GM18951 (cell line): ENCODE measurements at regions not wholly inside any gene's neighbourhood (a gene's known extent, or its start where the extent isn't known, plus 50 kb on each side); places are given as distances from the start of the nearest gene placed in this dataset.
"Not testable (repeated sequence)": the region's sequence is repeated elsewhere in the genome, so short reads cannot be mapped to it uniquely, and the experiment has no call there.

Source experiments
- POLR2A ChIP-seq: IDR thresholded peaks from 4 replicates; pipeline ENCODE4 v1.6.1; 2011; ENCODE audit warnings: mild to moderate bottlenecking; ENCODE audit not compliant: insufficient read length, insufficient read depth; ENCODE audit errors: extremely low read depth
- in situ Hi-C: fragments of 300-500 bp; cut with MboI; formaldehyde crosslinking; loops from one replicate; pipeline ENCODE4 v1.12.0; 2022; ENCODE audit warnings: low sequenced_read_pairs, mixed read lengths, inconsistent platforms; ENCODE audit not compliant: unreplicated experiment

DNA sequence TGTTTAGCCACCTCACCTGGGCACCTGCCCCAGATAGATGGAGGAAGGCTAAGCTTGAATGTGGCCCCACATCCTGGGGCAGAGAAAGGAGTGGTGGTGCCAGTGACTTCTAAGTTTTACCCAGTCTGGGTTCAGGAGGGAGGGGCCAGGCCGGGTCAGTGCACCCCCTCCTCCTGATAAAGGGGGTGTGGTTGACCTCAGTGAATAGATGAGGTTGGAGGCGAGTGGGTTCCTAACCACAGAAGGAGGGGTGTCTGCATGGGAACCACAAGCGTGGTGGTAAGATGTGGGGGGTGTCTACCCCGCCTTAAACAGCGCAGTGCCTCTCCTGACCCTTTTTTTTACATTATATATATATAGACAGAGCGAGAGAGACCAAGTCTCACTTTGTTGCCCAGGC lies 105.3 kb upstream of the KCTD7 start:
- in situ Hi-C loops: no loop called here
- TF ChIP-seq POLR2A: no peak

- no peak for TF ChIP-seq POLR2A
- in situ Hi-C loops: no loop called here
Observed at GRCh38 chr7:66524738-66525137, 103.9 kb upstream of the KCTD7 start.

DNA sequence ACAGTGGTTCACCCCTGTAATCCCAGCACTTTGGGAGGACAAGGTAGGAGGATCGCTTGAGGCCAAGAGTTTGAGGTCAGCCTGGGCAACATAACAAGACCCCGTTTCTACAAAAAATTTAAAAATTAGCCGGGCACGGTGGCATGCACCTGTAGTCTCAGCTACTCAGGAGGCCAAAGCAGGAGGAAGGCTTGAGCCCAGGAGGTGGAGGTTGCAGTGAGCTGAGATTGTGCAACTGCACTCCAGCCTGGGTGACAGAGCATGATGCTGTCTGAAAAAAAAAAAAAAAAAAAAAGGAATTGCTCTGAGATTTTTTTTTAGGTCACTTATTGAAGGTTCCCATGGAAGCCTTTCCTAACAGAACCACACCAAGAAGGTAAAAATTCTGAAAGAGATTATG lies 101.9 kb upstream of the KCTD7 start:
- in situ Hi-C loops: not testable (repeated sequence)

- no peak for TF ChIP-seq POLR2A
- in situ Hi-C loops: no loop called here
Observed at GRCh38 chr7:66528652-66529051, 100.0 kb upstream of the KCTD7 start.

DNA sequence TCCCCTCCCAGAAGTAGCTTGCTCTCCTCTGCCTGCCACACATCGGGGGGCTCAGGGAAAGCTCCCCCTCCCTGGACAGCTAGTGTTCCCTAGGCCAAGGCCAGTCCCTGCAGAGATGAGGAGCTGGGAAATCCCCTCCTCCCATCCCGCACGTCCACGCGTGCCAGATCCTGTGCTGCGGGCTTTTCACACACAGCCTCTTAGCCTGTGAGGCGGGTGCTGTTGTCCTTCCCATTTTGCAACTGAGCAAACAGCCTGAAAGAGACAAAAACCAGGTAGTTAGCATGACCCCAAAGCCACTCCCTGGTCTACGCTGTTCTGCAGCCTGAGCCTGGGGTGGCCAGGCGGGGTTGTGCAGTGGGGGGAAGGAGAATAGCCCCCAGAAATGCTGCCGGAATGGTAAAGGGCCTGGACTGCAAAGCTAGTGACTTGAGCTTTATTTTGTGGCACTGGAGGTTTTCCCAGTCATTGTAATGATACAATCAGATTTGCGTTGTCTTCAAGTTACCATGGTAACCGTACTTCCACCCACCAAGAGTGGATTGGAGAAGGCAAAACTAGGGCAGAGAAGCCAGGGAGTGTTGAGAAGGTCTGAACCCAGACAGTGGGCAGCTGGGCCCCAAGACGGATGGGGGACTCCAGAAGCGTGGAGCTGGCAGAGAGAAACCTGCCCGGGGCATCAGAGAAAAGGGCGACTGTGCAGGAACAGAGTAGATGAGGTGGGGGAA lies 98.6 kb upstream of the KCTD7 start:
- in situ Hi-C loops: no loop called here
- TF ChIP-seq POLR2A: no peak

- no peak for TF ChIP-seq POLR2A
- in situ Hi-C loops: no loop called here
Observed at GRCh38 chr7:66535414-66536329, 93.0 kb upstream of the KCTD7 start.

- TF ChIP-seq POLR2A: no peak
- in situ Hi-C loops: no loop called here
Observed at GRCh38 chr7:66537380-66537779, 91.3 kb upstream of the KCTD7 start.

DNA sequence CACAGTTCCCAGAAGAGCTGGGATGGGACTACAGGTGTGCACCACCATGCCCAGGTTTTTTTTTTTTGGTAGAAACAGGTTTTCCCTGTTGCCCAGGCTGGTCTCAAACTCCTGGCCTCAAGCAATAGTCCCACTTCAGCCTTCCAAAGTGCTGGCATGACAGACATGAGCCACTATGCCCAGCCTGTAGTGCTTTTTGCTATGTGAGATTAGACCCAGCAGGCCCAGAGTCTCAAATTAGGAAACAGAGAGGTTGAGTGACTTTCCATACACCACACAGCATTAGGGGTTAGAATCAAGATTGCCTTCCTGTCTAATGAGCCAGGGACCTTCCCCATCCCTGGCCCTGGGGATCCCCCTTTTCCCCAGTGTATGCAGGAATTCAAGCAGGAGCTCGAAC lies 90.8 kb upstream of the KCTD7 start:
- TF ChIP-seq POLR2A: no peak

DNA sequence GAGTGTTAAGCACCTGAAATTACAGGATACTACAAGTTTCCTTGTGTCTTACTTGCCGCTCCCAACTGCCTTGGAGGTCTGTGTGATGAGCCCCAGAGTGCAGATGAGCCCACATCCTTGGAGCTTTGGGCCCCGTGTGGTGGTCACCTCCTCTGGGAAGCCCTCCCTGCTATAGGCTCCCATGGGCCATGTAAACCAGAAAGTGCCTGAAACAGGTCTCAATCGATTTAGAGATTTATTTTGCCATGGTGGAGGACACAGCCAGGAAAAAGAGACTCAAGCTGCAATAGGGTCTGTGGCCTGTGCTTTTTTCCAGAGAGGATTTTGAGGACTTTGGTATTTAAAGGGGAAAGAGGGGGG lies 89.4 kb upstream of the KCTD7 start:
- TF ChIP-seq POLR2A: no peak

More for the DNA sequence above, 90.8 kb upstream of the KCTD7 start:
- in situ Hi-C loops: no loop called here

DNA sequence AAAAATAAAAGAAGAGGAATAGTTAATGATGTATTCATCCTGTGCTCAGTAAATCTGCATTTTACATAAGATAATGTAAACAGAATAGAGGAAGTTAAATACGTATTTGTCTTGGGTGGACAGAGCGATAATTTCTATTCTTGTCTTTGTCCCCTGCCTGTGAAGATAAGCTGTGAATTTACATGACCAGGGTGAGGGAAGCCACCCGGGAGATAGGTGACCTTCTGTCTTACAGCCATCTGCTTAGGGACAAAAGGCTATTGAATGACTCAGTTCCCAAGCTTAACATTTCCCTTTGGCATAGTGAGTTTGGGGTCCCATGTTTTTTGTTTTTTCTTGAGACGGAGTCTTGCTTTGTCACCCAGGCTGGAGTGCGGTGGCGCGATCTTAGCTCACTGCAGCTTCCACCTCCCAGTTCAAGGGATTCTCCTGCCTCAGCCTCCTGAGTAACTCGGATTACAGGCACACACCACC lies 88.7 kb upstream of the KCTD7 start:
- in situ Hi-C loops: no loop called here
- no peak for TF ChIP-seq POLR2A

More for the DNA sequence above, 89.4 kb upstream of the KCTD7 start:
- in situ Hi-C loops: no loop called here

DNA sequence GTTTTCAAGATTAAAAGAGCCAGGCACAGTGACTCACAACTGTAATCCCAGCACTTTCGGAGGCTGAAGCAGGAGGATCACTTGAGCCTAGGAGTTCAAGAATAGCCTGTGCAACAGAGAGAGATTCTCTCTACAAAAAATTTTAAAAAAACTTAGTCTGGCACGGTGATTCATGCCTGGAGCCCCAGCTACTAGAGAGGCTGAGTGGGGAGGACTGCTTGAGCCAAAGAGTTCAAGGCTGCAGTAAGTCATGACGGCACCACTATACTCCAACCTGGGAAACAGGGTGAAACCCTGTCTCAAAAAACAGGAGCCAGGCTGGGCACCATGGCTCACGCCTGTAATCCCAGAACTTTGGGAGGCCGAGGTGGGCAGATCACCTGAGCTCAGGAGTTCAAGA lies 86.6 kb upstream of the KCTD7 start:
- in situ Hi-C loops: no loop called here
- no peak for TF ChIP-seq POLR2A

DNA sequence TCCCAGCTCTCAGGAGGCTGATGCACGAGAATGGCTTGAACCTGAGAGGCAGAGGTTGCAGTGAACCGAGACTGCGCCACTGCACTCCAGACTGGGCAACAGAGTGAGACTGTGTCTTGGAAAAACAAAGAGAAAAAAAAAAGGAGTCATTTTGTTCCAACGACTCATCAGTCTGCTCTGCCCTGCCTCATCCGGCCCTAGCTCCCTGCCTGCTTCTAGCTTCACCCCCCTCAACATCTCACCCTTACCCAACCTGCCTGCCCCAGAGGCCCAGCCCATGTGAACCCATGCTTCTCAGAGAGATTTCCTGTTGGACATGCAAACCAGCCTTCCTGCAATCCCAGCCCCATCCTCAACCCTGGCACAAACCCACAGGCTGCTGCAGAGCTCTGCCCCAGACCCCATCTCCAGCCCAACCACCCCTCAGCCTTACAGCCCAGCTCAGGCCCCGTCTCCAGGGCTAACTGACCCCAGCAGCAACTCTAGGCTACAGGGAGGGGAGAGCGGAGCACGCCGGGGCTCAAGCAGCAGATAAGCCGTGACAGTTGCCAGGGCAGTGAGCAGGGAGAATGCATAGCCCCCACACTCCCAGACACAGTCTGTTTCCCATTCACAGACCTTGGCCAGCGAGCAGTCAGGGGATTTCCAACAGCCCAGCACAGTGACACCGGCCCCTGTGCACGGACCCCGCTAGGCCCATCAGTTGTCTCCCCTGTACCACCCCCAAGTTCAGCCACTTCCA lies 86.0 kb upstream of the KCTD7 start:
- in situ Hi-C loops: no loop called here
- no peak for TF ChIP-seq POLR2A

- in situ Hi-C loops: no loop called here
- no peak for TF ChIP-seq POLR2A
Observed at GRCh38 chr7:66549466-66549865, 79.2 kb upstream of the KCTD7 start.

- no peak for TF ChIP-seq POLR2A
- in situ Hi-C loops: loop anchor here (25.0 kb wide), 1 partner anchor 234 kb away; no protein-coding TSS in a partner anchor
Observed at GRCh38 chr7:66553001-66553400, 75.7 kb upstream of the KCTD7 start.

GRCh38 chr7:66553675-66554074 lies 75.0 kb upstream of the KCTD7 start:
- in situ Hi-C loops: loop anchor here (25.0 kb wide), 1 partner anchor 234 kb away; no protein-coding TSS in a partner anchor

- in situ Hi-C loops: loop anchor here (25.0 kb wide), 1 partner anchor 233 kb away; no protein-coding TSS in a partner anchor
Observed at GRCh38 chr7:66554291-66554690, 74.4 kb upstream of the KCTD7 start.

- in situ Hi-C loops: loop anchor here (25.0 kb wide), 1 partner anchor 232 kb away; no protein-coding TSS in a partner anchor
Observed at GRCh38 chr7:66554842-66555430, 73.7 kb upstream of the KCTD7 start.
